BLaER1 (cell line): ENCODE measurements at regions not wholly inside any gene's neighbourhood (a gene's known extent, or its start where the extent isn't known, plus 50 kb on each side); places are given as distances from the start of the nearest gene placed in this dataset.
"Not testable (repeated sequence)": the region's sequence is repeated elsewhere in the genome, so short reads cannot be mapped to it uniquely, and the experiment has no call there.

ENCODE experiments used
- H3K27ac ChIP-seq: shearing (Covaris generic); formaldehyde crosslinking; 2 replicates; pipeline ENCODE4 v1.8.1; 2022
- H3K27me3 ChIP-seq: shearing (Covaris generic); formaldehyde crosslinking; 2 replicates; pipeline ENCODE4 v1.8.1; 2022
- H3K36me3 ChIP-seq: shearing (Covaris generic); formaldehyde crosslinking; 2 replicates; pipeline ENCODE4 v1.8.1; 2022
- H3K4me1 ChIP-seq: shearing (Covaris generic); formaldehyde crosslinking; 2 replicates; pipeline ENCODE4 v1.8.1; 2022
- H3K4me2 ChIP-seq: shearing (Covaris generic); formaldehyde crosslinking; 2 replicates; pipeline ENCODE4 v1.8.1; 2022
- H3K4me3 ChIP-seq: shearing (Covaris generic); formaldehyde crosslinking; 2 replicates; pipeline ENCODE4 v1.8.1; 2022
- H3K9ac ChIP-seq: shearing (Covaris generic); formaldehyde crosslinking; 2 replicates; pipeline ENCODE4 v1.8.1; 2022
- H3K9me3 ChIP-seq: shearing (Covaris generic); formaldehyde crosslinking; 2 replicates; pipeline ENCODE4 v1.8.1; 2022
- H4K20me1 ChIP-seq: shearing (Covaris generic); formaldehyde crosslinking; 2 replicates; pipeline ENCODE4 v1.8.1; 2022
- Cebpa-rat ChIP-seq: shearing (Covaris generic); IDR thresholded peaks from 2 replicates; pipeline ENCODE4 v1.8.1; 2022

- Histone ChIP-seq H3K27ac (no peak overlapping the region), H4K20me1 (no peaks in the 10 kb centered on the region), H3K4me2 (no peak overlapping the region), H3K36me3 (no peaks in the 10 kb centered on the region), H3K4me3 (no peak overlapping the region), H3K9me3 (peaks cover 3% of the 10 kb centered on the region; the same call in 1 of the 2 replicates), H3K4me1 (0 out of 2 replicates have a peak, but pooled peaks cover 7% of the 10 kb centered on the region), H3K27me3 (no peaks in the 10 kb centered on the region), H3K9ac (no peak overlapping the region)
- no peak for TF ChIP-seq Cebpa-rat
Observed at GRCh38 chr3:43236008-43236407, 50.3 kb upstream of the SNRK start.

GRCh38 chr3:43233062-43233461 lies 53.3 kb upstream of the SNRK start:
- no peaks in the 10 kb centered on the region for H3K36me3 ChIP-seq
- H3K9me3 ChIP-seq: no peaks in the 10 kb centered on the region; the same call in 1 of the 2 replicates
- no peak overlapping the region for H3K9ac ChIP-seq
- no peak overlapping the region for H3K4me3 ChIP-seq
- no peak overlapping the region for H3K4me2 ChIP-seq
- H3K27ac ChIP-seq: no peak overlapping the region
- no peaks in the 10 kb centered on the region for H4K20me1 ChIP-seq
- TF ChIP-seq Cebpa-rat: no peak
- H3K4me1 ChIP-seq: 0 out of 2 replicates have a peak, but pooled peaks cover 7% of the 10 kb centered on the region
- no peaks in the 10 kb centered on the region for H3K27me3 ChIP-seq

DNA sequence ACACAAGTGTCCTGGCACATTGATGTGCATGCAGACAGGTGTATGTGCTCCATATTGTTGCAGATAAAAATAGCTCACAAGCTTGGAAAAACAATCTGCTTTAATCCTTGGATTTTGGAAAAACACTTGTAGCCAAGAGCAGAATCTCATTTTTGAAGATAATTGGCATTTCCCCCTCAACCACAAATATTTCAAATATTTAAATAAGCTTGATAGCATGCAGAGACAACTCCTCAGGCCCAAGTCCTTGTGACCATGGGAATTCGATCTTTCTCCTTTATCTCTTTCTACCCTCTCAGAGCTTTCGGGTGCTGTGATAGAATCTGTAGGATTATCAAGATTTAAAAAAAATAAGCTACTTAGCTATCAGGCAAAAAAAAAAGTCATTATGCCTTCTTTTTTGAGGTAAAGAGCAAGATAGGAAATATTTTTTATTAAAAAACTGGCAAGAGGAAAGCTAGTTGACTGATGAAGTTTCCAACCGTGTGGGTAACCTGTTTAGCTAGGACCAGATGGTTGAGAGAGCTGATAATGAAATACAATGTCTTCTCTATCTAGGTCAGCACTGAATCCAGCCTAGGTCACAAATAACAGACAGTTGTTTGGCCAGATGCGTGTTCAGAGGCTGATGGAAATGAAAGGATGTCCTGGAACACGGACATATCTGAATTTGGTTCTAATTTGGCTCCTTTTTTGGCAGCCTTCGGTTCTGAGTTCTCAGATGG lies 54.9 kb upstream of the SNRK start:
- H3K9me3 ChIP-seq: no peaks in the 10 kb centered on the region; the same call in 1 of the 2 replicates
- H3K4me2 ChIP-seq: no peak overlapping the region
- no peaks in the 10 kb centered on the region for H3K36me3 ChIP-seq
- H3K27me3 ChIP-seq: no peaks in the 10 kb centered on the region
- no peak overlapping the region for H3K27ac ChIP-seq
- no peak for TF ChIP-seq Cebpa-rat
- H3K4me3 ChIP-seq: no peak overlapping the region
- H4K20me1 ChIP-seq: no peaks in the 10 kb centered on the region
- H3K4me1 ChIP-seq: 0 out of 2 replicates have a peak, but pooled peaks cover 7% of the 10 kb centered on the region
- H3K9ac ChIP-seq: no peak overlapping the region

- not testable (repeated sequence) for H3K4me2 ChIP-seq, H3K27ac ChIP-seq, H3K9ac ChIP-seq, H3K36me3 ChIP-seq, H3K4me1 ChIP-seq, H3K4me3 ChIP-seq, H4K20me1 ChIP-seq, H3K9me3 ChIP-seq, H3K27me3 ChIP-seq
Observed at GRCh38 chr3:43229865-43230264, 56.5 kb upstream of the SNRK start.

DNA sequence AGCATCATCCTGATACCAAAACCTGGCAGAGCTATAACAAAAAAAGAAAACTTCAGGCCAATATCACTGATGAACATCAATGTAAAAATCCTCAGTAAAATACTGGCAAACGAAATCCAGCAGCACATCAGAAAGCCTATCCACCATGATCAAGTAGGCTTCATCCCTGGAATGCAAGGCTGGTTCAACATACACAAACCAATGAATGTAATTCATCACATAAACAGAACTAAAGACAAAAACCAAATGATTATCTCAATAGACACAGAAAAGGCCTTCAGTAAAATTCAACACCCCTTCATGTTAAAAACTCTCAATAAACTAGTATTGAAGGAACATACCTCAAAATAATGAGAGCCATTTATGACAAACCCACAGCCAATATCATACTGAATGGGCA lies 58.7 kb upstream of the SNRK start:
- H4K20me1 ChIP-seq, H3K27ac ChIP-seq, H3K4me3 ChIP-seq, H3K9me3 ChIP-seq, H3K4me1 ChIP-seq, H3K4me2 ChIP-seq, H3K27me3 ChIP-seq, H3K36me3 ChIP-seq, H3K9ac ChIP-seq: not testable (repeated sequence)

DNA sequence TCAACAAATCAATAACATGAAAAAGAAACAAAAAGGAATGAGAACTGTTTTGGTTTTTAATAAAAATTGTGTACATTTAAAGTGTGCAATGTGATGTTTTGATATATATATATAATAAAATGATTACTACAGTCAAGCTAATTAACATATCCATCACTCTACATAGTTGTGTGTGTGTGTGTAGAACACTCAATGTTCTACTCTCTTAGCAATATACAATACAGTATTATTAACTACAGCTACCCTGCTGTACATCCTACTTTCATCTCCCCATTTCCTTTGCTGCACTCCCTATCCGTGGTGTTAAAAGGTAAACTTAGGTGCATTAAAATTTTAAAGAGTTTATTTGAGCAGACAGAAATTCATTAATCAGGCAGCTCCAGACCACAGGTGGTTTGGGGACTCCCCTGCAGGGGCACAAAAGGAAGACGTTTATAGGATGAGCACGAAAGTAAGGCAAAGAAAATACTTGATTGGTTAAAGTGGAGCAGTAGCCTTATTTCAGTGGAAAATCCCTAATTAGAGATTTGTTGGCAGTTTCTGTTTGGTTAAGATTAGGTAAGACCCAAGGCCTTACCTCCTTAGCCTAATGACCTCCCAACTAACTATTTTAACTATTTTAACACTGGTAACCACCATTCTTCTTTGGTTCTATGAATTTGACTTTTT lies 61.8 kb upstream of the SNRK start:
- no peak for TF ChIP-seq Cebpa-rat
- H4K20me1 ChIP-seq: no peaks in the 10 kb centered on the region
- no peaks in the 10 kb centered on the region for H3K36me3 ChIP-seq
- no peaks in the 10 kb centered on the region for H3K4me1 ChIP-seq
- no peaks in the 10 kb centered on the region; the same call in 1 of the 2 replicates for H3K9me3 ChIP-seq
- no peaks in the 10 kb centered on the region for H3K27me3 ChIP-seq
- no peak overlapping the region for H3K4me3 ChIP-seq
- no peak overlapping the region for H3K9ac ChIP-seq
- no peak overlapping the region for H3K27ac ChIP-seq
- H3K4me2 ChIP-seq: no peak overlapping the region

DNA sequence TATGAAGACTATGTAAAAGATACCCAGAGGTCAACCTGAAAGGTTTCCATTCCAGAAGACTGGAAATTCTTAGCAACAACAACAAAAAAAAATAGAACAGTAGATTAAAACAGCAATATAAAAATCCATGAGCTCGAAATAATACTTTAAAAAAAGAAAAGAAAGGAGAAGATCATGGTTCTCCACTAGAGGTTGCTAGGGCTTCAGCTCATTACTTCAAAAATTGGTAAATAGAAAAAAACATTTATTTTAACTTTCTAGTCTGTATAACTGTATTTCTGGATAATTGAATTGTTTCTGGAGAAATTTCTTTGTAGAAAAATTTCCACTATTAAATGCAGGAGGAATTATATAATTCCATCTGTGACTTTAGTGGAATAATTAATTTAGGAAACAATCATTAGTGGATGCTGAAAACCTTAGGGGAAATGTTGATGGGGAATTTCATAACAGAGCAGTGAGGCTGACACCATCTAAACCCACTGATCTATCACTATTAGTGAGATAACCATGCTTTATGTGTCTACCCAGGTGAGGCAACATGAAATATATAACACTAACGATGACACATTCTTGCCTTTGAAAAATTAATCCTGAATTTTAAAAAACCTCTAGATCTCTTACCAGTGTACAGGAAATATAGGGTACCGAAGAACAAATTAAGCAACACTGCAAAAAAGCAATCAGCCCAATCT lies 62.5 kb upstream of the SNRK start:
- Histone ChIP-seq H3K27me3 (no peaks in the 10 kb centered on the region), H3K9ac (no peak overlapping the region), H3K4me3 (no peak overlapping the region), H3K9me3 (no peaks in the 10 kb centered on the region; the same call in 1 of the 2 replicates), H3K4me2 (no peak overlapping the region), H3K27ac (no peak overlapping the region), H3K36me3 (no peaks in the 10 kb centered on the region), H3K4me1 (no peaks in the 10 kb centered on the region), H4K20me1 (no peaks in the 10 kb centered on the region)
- no peak for TF ChIP-seq Cebpa-rat

- Histone ChIP-seq H3K27ac (no peak overlapping the region), H4K20me1 (no peaks in the 10 kb centered on the region), H3K36me3 (no peaks in the 10 kb centered on the region), H3K4me2 (no peak overlapping the region), H3K9me3 (no peaks in the 10 kb centered on the region; the same call in 1 of the 2 replicates), H3K4me3 (no peak overlapping the region), H3K27me3 (no peaks in the 10 kb centered on the region), H3K4me1 (no peaks in the 10 kb centered on the region), H3K9ac (no peak overlapping the region)
- no peak for TF ChIP-seq Cebpa-rat
Observed at GRCh38 chr3:43222590-43222989, 63.8 kb upstream of the SNRK start.

- Histone ChIP-seq H3K9ac (no peak overlapping the region), H3K9me3 (no peaks in the 10 kb centered on the region), H4K20me1 (no peaks in the 10 kb centered on the region), H3K4me1 (no peaks in the 10 kb centered on the region), H3K36me3 (no peaks in the 10 kb centered on the region), H3K4me2 (no peak overlapping the region), H3K27me3 (no peaks in the 10 kb centered on the region), H3K4me3 (no peak overlapping the region), H3K27ac (no peak overlapping the region)
- no peak for TF ChIP-seq Cebpa-rat
Observed at GRCh38 chr3:43221076-43221475, 65.3 kb upstream of the SNRK start.

DNA sequence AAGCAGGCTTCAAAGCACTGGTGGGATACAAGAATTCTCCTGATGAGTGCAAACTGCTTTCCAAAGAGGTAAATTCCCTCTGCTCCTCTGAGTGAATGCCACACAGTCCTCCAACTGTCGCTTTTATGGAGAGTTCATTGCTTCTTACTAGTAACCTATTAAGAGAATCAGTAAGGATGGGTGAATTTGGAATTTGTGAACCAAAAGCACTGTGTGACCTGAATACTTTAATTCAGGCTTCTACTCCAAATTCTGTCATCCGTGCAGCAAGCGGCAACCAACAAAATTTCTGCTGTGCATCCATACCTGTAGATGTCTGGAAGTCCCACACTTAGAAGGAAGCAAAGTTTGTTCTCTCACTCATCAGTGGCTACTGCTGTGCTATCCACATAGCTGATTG lies 66.7 kb upstream of the SNRK start:
- no peak overlapping the region for H3K4me2 ChIP-seq
- H4K20me1 ChIP-seq: no peaks in the 10 kb centered on the region
- no peak overlapping the region for H3K27ac ChIP-seq
- H3K9ac ChIP-seq: no peak overlapping the region
- H3K4me3 ChIP-seq: no peak overlapping the region
- H3K4me1 ChIP-seq: no peaks in the 10 kb centered on the region
- no peaks in the 10 kb centered on the region for H3K9me3 ChIP-seq
- H3K27me3 ChIP-seq: no peaks in the 10 kb centered on the region
- TF ChIP-seq Cebpa-rat: no peak
- no peaks in the 10 kb centered on the region for H3K36me3 ChIP-seq
